ENCODE measurements at regions not wholly inside any gene's neighbourhood (a gene's known extent, or its start where the extent isn't known, plus 50 kb on each side); places are given as distances from the start of the nearest gene placed in this dataset.
"Not testable (repeated sequence)": the region's sequence is repeated elsewhere in the genome, so short reads cannot be mapped to it uniquely, and the experiment has no call there.

- DNase-seq = no peak
Measured at GRCh38 chr5:166883016-166883415, 1408.4 kb upstream of the WWC1 start.

- DNase-seq = no peak
Measured at GRCh38 chr5:166898166-166898565, 1393.3 kb upstream of the WWC1 start.

- DNase-seq = no peak
Measured at GRCh38 chr5:166899343-166899742, 1392.1 kb upstream of the WWC1 start.

- DNase-seq = no peak
Measured at GRCh38 chr5:166904571-166904970, 1386.9 kb upstream of the WWC1 start.

- no peak for DNase-seq
Measured at GRCh38 chr5:166906991-166907713, 1384.3 kb upstream of the WWC1 start.

GRCh38 chr5:166909040-166909439 is 1382.4 kb upstream of the WWC1 start:
- DNase-seq = no peak

- DNase-seq = no peak
Measured at GRCh38 chr5:166909926-166910325, 1381.5 kb upstream of the WWC1 start.

GRCh38 chr5:166910995-166911394 is 1380.5 kb upstream of the WWC1 start:
- no peak for DNase-seq

GRCh38 chr5:166916021-166916420 is 1375.4 kb upstream of the WWC1 start:
- DNase-seq = no peak

- no peak for DNase-seq
Measured at GRCh38 chr5:166926138-166926537, 1365.3 kb upstream of the WWC1 start.

GRCh38 chr5:166926806-166927475 is 1364.5 kb upstream of the WWC1 start:
- not testable (repeated sequence) for DNase-seq

- DNase-seq = no peak
Measured at GRCh38 chr5:166936351-166936750, 1355.1 kb upstream of the WWC1 start.

- no peak for DNase-seq
Measured at GRCh38 chr5:166938071-166938470, 1353.4 kb upstream of the WWC1 start.

GRCh38 chr5:166942948-166943347 is 1348.5 kb upstream of the WWC1 start:
- DNase-seq = no peak

- no peak for DNase-seq
Measured at GRCh38 chr5:166947045-166947444, 1344.4 kb upstream of the WWC1 start.

GRCh38 chr5:166948679-166949078 is 1342.8 kb upstream of the WWC1 start:
- DNase-seq = no peak

- no peak for DNase-seq
Measured at GRCh38 chr5:166952048-166952447, 1339.4 kb upstream of the WWC1 start.

GRCh38 chr5:166957782-166958181 is 1333.7 kb upstream of the WWC1 start:
- DNase-seq = no peak

GRCh38 chr5:166959766-166960165 is 1331.7 kb upstream of the WWC1 start:
- DNase-seq = no peak

- DNase-seq = no peak
Measured at GRCh38 chr5:166961028-166961427, 1330.4 kb upstream of the WWC1 start.

GRCh38 chr5:166961913-166962312 is 1329.5 kb upstream of the WWC1 start:
- no peak for DNase-seq

GRCh38 chr5:166962461-166962860 is 1329.0 kb upstream of the WWC1 start:
- DNase-seq = no peak

- no peak for DNase-seq
Measured at GRCh38 chr5:166963596-166963995, 1327.8 kb upstream of the WWC1 start.

GRCh38 chr5:166977911-166978422 is 1313.5 kb upstream of the WWC1 start:
- no peak for DNase-seq

Data from inflammatory macrophage treated with lipopolysaccharide for 4 hours (primary cell).